ACC112 (cell line): ENCODE measurements at regions not wholly inside any gene's neighbourhood (a gene's known extent, or its start where the extent isn't known, plus 50 kb on each side); places are given as distances from the start of the nearest gene placed in this dataset.

Experiments
- H2AFZ ChIP-seq: fragments of 200-600 bp; sonication (generic); one replicate; pipeline ENCODE4 v1.6.0; 2017; ENCODE audit warnings: antibody characterized with exemption, low read length; ENCODE audit not compliant: unreplicated experiment
- H3K27ac ChIP-seq: fragments of 200-600 bp; sonication (generic); 2 replicates; pipeline ENCODE4 v1.5.1; 2014; ENCODE audit warnings: low read depth, mild to moderate bottlenecking, antibody characterized with exemption, low read length, moderate library complexity
- H3K27me3 ChIP-seq: fragments of 200-600 bp; sonication (generic); 2 replicates; pipeline ENCODE4 v1.6.1; 2014; ENCODE audit warnings: mild to moderate bottlenecking, antibody characterized with exemption, low read length, moderate library complexity, mixed read lengths; ENCODE audit not compliant: insufficient read depth
- H3K36me3 ChIP-seq: fragments of 200-600 bp; sonication (generic); 2 replicates; pipeline ENCODE4 v1.6.1; 2016; ENCODE audit warnings: mild to moderate bottlenecking, antibody characterized with exemption, low read length, moderate library complexity, mixed read lengths; ENCODE audit not compliant: insufficient read depth
- H3K4me1 ChIP-seq: fragments of 200-600 bp; sonication (generic); one replicate; pipeline ENCODE4 v1.6.1; 2016; ENCODE audit warnings: low read length, mixed read lengths; ENCODE audit not compliant: insufficient read depth, unreplicated experiment, control insufficient read depth
- H3K4me3 ChIP-seq: fragments of 200-600 bp; sonication (generic); 2 replicates; pipeline ENCODE4 v1.5.1; 2014; ENCODE audit warnings: mild to moderate bottlenecking, low read depth, low read length
- H3K79me2 ChIP-seq: fragments of 200-600 bp; sonication (generic); one replicate; pipeline ENCODE4 v1.6.0; 2016; ENCODE audit warnings: low read length; ENCODE audit not compliant: control insufficient read depth, unreplicated experiment, insufficient read depth

- no peaks in the 10 kb centered on the region for H3K4me1 ChIP-seq
- no peak overlapping the region for H2AFZ ChIP-seq
- no peaks in the 10 kb centered on the region for H3K79me2 ChIP-seq
- no peaks in the 10 kb centered on the region for H3K27me3 ChIP-seq
- H3K27ac ChIP-seq, result no peak overlapping the region
- H3K36me3 ChIP-seq, result no peaks in the 10 kb centered on the region
- no peak overlapping the region for H3K4me3 ChIP-seq
These were observed 102.8 kb upstream of the SEMA6D start for GRCh38 chr15:47614360-47615011.

- H3K79me2 ChIP-seq, result no peaks in the 10 kb centered on the region
- no peak overlapping the region for H2AFZ ChIP-seq
- no peak overlapping the region for H3K27ac ChIP-seq
- H3K36me3 ChIP-seq, result no peaks in the 10 kb centered on the region
- H3K4me3 ChIP-seq, result no peak overlapping the region
- no peaks in the 10 kb centered on the region for H3K4me1 ChIP-seq
- H3K27me3 ChIP-seq, result no peaks in the 10 kb centered on the region
These were observed 100.4 kb upstream of the SEMA6D start for GRCh38 chr15:47616876-47617275.

GRCh38 chr15:47618241-47618640 is 99.1 kb upstream of the SEMA6D start:
- Histone ChIP-seq H3K36me3 (no peaks in the 10 kb centered on the region), H3K79me2 (no peaks in the 10 kb centered on the region), H3K27me3 (no peaks in the 10 kb centered on the region), H3K27ac (no peak overlapping the region), H3K4me1 (no peaks in the 10 kb centered on the region), H2AFZ (no peak overlapping the region), H3K4me3 (no peak overlapping the region)

- Histone ChIP-seq H2AFZ (no peak overlapping the region), H3K27ac (no peak overlapping the region), H3K4me1 (no peaks in the 10 kb centered on the region), H3K36me3 (no peaks in the 10 kb centered on the region), H3K4me3 (no peak overlapping the region), H3K79me2 (no peaks in the 10 kb centered on the region), H3K27me3 (no peaks in the 10 kb centered on the region; the same call in 1 of the 2 replicates)
These were observed 96.2 kb upstream of the SEMA6D start for GRCh38 chr15:47620960-47621681.

- no peak overlapping the region for H2AFZ ChIP-seq
- H3K27me3 ChIP-seq, result no peaks in the 10 kb centered on the region; the same call in 1 of the 2 replicates
- H3K4me3 ChIP-seq, result no peak overlapping the region
- H3K36me3 ChIP-seq, result no peaks in the 10 kb centered on the region
- H3K4me1 ChIP-seq, result no peaks in the 10 kb centered on the region
- no peak overlapping the region for H3K27ac ChIP-seq
- H3K79me2 ChIP-seq, result no peaks in the 10 kb centered on the region
These were observed 95.2 kb upstream of the SEMA6D start for GRCh38 chr15:47622055-47622454.

- Histone ChIP-seq H3K27me3 (no peaks in the 10 kb centered on the region; the same call in 1 of the 2 replicates), H3K4me3 (no peak overlapping the region), H3K27ac (no peak overlapping the region), H3K4me1 (no peaks in the 10 kb centered on the region), H2AFZ (no peak overlapping the region), H3K79me2 (no peaks in the 10 kb centered on the region), H3K36me3 (no peaks in the 10 kb centered on the region)
These were observed 92.8 kb upstream of the SEMA6D start for GRCh38 chr15:47624503-47624902.

GRCh38 chr15:47639042-47639441 is 78.3 kb upstream of the SEMA6D start:
- H3K36me3 ChIP-seq, result no peaks in the 10 kb centered on the region
- H2AFZ ChIP-seq, result no peak overlapping the region
- H3K27ac ChIP-seq, result no peak overlapping the region
- no peaks in the 10 kb centered on the region for H3K27me3 ChIP-seq
- no peak overlapping the region for H3K4me3 ChIP-seq
- no peaks in the 10 kb centered on the region for H3K4me1 ChIP-seq
- H3K79me2 ChIP-seq, result no peaks in the 10 kb centered on the region

- Histone ChIP-seq H3K4me3 (no peak overlapping the region), H3K4me1 (no peaks in the 10 kb centered on the region), H3K36me3 (no peaks in the 10 kb centered on the region), H2AFZ (no peak overlapping the region), H3K27me3 (no peaks in the 10 kb centered on the region), H3K79me2 (no peaks in the 10 kb centered on the region), H3K27ac (no peak overlapping the region)
These were observed 77.2 kb upstream of the SEMA6D start for GRCh38 chr15:47640079-47640478.

GRCh38 chr15:47640901-47641300 is 76.4 kb upstream of the SEMA6D start:
- Histone ChIP-seq H3K4me3 (no peak overlapping the region), H2AFZ (no peak overlapping the region), H3K27ac (no peak overlapping the region), H3K4me1 (no peaks in the 10 kb centered on the region), H3K36me3 (no peaks in the 10 kb centered on the region), H3K79me2 (no peaks in the 10 kb centered on the region), H3K27me3 (no peaks in the 10 kb centered on the region)

GRCh38 chr15:47644722-47645121 is 72.6 kb upstream of the SEMA6D start:
- Histone ChIP-seq H3K27ac (no peak overlapping the region), H3K4me3 (no peak overlapping the region), H3K36me3 (no peaks in the 10 kb centered on the region), H3K79me2 (no peaks in the 10 kb centered on the region), H3K27me3 (no peaks in the 10 kb centered on the region; the same call in 1 of the 2 replicates), H2AFZ (no peak overlapping the region), H3K4me1 (no peaks in the 10 kb centered on the region)

- peaks cover 3% of the 10 kb centered on the region; the same call in 1 of the 2 replicates for H3K27me3 ChIP-seq
- H3K27ac ChIP-seq, result no peak overlapping the region
- no peaks in the 10 kb centered on the region for H3K36me3 ChIP-seq
- H3K4me3 ChIP-seq, result no peak overlapping the region
- H2AFZ ChIP-seq, result no peak overlapping the region
- H3K4me1 ChIP-seq, result no peaks in the 10 kb centered on the region
- H3K79me2 ChIP-seq, result no peaks in the 10 kb centered on the region
These were observed 66.7 kb upstream of the SEMA6D start for GRCh38 chr15:47650564-47650963.
